Endometrium (tissue), 2 donors: ENCODE measurements at regions not wholly inside any gene's neighbourhood (a gene's known extent, or its start where the extent isn't known, plus 50 kb on each side); places are given as distances from the start of the nearest gene placed in this dataset.
A peak's percentile ranks its signal among the peaks of the same experiment; 100 is the strongest.

Experiments
- FAIRE-seq: peaks from 2 replicates; lab custom pipeline; 2012; peaks lifted over from hg19 to GRCh38; lab: Jason Lieb, UNC
- donor health status: control.
- donor health status: control.

DNA sequence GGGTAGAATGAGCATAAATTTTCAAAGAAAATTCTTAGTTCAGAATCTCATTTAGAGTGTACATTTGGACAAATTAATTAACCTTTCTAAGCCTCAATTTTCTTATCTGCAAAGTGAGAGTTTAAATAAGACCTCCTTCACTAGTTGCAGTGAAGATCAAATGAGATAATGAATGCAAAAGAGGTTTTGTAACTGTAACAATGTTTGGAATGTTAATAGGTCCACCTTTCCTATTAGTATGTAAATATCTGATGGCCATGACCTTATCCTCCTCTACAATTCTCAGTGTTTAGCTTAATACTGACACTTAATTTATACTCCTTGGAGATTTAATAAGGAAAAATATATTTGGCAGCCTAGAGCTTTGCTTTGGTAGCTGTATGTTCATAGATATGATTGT, 138.8 kb downstream of the GABRG1 start:
- no peak for FAIRE-seq

DNA sequence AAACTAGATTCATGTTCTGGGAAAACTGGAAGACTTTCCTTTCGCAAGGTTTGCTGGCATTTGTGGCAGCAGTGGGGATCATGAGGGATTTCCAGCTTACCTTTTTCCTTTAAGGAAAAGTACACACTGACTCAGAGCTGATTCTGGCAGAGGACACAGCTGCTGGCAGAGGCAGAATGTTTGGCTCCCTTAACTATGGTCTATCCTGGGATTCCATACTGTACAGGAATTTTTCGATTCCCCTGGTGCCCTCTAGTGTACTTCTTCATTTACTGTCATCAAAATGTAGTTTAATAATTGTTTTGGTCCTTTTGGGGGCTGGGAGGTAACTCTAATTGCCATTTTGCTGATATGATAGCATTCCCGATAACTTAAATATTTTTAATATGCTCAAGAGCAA, 152.7 kb downstream of the GABRG1 start:
- FAIRE-seq, result no peak

DNA sequence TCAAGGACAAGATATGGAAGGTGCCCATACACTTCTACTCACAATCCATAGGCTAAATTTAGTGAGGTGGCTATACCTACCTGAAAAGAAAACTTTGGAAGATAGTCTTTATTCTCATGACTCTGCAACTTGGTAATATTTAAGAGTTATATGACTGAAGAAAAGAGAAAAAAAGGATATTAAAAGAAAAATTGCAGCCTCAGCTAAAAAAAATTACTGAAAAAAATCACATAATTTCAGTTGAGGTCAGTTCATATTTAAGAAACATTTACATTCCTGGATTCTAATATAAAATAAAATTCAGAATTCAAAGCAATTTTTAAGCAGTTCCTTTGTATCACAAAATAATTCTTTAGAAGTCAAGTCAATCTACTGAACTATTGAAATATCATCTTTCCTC, 166.5 kb downstream of the GABRG1 start:
- FAIRE-seq, result no peak

DNA sequence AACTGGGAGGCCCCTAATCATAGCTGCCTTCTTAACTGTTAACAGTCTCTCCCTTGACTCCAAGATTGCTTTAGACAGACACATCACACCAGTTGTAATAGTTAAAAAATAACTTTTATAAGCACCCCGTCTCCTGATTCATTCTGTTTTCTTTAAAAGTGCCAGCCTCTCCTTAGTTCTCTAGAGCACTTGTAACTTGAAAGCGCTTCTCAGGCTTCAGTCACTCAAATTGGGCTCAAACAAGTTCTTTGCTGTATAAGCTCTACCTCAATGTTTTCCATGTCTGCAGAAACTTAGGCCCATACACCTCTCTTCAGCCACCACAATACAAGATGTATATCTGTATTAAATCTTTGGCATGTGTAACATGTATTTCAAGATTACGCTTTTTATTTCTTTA, 169.6 kb downstream of the GABRG1 start:
- FAIRE-seq, result no peak

DNA sequence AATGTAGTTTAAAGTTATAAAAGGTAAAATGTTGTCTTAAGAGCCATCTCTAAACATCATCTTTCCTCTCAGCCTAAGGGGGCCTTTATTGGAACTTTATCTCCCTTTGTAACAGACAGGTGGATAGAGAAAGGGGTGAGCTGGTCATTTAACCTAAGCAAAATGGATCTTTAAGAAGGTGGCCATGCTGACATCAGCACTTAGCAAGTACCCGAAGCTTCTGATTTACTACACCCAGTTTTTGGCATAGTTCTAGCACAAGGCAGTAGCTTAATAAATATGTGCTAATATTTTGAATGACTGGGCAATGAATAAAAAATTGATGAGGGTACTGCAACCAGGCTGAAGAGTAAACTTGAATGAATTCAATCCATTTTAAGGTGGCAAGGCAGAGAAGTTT, 172.7 kb downstream of the GABRG1 start:
- FAIRE-seq, result no peak

DNA sequence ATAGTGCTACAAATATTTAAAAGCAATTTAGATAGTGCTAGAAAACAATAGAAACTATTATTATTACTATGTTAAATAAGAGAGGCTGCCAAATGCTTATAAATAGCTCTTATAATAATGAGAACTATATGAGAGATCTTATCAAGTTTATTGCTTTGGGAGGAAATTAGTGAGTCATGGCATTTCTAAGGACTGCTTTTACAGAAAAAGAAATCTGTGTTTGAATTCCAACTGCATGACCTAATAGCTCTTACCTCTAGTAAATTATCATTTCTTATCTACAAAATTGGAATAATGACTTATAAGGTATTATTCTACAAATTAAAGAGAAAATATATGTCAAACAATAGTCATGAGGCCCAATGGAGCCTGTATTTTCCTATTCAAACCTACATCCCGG, 177.2 kb downstream of the GABRG1 start:
- FAIRE-seq, result no peak

DNA sequence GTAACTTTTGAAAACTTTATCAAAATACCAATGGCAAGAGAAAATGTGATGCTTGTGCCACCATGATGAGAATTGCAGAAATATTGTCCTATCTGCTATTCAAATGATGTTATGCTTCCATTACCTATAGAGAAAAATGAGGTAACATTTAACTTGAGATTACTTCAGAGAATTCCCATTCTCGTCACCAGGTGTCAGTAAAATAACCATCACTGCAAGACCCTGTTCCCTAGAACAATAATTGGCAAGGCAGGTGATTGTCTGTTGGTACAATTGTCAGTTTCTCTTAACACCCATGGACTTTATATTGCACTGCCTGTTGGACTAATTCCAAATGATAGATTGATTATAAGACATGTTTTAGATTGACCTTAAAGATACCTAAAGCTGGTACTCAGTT, 179.9 kb downstream of the GABRG1 start:
- FAIRE-seq, result no peak

DNA sequence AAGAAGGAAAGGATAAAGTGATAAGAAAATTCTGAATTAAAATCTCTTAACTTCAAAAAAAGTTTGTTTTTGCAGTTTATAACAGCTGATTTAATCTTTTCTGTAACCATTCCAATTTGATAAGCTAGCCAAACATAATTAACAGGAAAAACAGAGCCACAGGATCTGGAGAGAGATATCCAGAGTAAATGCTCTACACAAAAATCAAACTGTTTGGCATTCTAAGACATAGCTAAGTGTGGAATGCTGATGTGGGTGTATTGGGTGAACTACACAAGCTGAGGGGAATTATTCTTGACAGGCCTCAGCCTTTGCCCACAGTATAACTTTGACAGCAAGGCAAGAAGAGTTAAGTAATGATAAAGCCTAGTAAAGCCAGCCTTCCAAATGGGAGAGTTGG, 184.8 kb downstream of the GABRG1 start:
- FAIRE-seq, result no peak

DNA sequence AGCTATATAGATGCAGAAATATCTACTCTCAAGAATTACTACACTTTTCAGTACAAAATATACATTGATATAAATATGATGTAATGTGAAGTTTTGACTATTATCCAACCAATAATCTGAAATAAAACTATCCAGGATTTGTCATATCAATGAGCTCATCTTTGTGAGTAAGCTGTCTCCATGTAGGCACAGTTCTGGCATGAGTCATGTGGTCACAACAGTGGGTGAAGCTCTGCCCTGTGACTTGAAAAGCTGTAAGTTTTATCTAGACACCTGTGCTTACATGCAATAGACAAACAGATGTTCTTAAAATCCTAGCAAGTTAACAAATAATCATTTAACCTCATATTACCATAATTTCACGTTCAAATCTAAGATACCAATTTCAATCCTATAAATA, 192.7 kb downstream of the GABRG1 start:
- FAIRE-seq, result no peak

DNA sequence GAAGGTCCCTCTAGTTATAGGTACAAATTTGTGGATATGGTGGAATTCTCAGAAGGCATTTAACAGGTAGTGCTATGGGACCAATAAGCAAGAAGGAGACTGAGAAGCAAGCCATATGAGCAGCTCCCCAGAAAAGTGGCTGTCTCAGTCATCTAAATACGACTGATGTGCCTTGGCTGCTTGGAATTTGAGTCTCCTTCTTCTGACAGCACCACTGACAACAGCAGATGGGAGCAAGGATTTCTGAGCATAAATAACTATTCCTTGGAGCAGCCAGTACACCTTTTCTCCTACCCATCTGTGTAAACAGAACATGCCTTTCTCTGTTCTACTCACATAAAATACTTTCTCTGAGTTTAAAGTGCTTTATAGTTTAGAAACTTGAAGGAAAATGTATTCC, 196.2 kb downstream of the GABRG1 start:
- FAIRE-seq, result no peak

DNA sequence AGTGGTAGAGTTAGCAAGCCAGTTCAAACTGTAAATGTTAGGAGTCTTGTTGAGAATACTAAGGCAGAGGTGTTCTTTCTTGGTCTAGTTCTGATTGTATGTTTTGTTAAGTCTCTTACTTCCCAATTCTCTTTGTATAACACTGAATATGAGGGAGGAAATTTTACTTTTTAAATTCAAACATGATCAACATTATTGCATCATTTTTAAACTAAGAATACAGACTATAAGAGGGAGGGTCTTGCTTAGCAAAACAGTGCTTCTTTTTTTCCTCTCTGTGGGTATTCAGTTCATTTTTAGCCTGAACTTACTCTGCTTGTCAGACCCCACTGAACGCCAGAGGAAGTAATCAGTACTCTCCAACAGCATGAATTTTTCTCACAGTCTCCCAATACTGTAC, 198.0 kb downstream of the GABRG1 start:
- FAIRE-seq, result no peak

DNA sequence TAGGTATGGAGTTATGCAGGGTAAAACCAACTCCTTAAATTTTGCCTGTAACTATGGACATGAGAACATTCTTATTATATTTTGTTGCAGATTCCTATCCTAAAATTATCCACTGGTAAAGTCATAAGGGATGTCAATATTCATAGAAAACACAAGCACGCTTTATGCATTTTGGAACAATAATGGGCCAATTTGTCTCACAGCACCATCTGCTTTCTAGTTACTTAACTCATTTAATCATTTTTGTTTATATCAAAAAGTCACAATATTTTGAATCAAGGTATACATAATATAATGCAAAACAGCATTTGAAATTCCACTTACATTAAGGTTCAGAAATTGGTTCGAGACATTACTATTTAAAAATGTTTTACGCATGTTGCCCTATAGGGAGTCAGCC, 203.0 kb downstream of the GABRG1 start:
- no peak for FAIRE-seq

DNA sequence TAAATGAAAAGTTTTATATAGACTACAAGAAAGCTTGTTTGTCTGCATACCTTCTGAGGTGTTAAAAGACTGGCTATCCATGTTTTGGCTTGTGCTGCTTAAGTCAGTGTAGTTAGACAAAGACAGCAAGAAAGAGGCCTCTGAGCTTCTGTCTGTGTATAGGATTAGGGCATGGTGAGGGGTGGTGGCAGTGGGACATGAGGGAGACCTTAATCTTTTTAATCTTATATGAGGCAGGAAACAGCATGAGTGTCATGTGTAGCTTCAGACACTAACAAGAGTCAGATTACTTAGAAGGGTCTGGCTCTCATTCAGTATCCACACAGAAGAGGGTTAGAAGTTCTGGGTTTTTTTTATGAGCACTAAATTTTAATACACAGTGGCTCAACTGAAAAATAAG, 213.3 kb downstream of the GABRG1 start:
- no peak for FAIRE-seq

DNA sequence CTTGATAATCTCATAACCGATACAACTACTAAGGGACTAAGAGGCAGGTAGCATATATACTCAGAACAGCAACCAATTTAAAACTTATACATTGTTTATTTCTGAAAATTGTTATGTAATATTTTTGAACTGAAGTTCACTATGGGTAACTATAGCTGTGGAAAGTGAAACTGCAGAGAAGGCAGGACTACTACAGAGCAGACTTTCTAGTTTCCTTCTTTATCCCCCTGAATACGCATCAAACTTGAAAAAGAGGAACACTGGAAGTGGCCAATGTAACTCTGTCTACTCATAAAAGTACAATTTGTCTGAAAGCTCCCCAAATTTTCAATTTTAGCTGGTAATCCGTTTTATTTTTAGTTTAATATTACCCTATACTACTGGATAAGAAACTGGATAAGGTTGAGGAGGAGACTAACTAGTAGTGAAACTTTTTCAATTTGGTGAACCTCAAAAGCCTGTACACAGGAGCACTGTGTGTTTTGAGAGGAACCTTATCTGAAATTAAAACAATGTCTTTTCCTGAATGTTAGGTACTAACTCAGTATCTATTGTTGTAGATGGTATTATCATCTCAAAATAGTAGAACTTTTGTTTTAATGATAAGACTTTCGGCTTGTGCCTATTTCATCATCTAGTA, 225.8 kb downstream of the GABRG1 start:
- FAIRE-seq, result no peak

DNA sequence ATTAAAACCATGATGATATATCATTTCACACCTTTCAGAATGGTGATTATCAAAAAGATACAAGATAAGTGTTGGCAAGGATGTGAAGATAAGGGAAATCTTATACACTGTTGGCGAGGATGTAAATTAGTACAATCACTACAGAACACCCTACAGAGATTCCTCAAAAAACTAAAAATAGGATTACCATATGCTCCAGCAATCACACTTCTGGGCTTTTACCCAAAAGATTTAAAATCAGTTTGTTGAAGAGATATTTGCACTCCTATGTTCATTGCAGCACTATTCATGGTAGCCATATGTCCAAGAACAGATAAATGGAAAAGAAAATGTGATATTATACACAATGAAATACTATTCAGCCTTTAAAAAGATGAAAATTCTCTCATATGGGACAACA, 240.4 kb downstream of the GABRG1 start:
- FAIRE-seq, result no peak

DNA sequence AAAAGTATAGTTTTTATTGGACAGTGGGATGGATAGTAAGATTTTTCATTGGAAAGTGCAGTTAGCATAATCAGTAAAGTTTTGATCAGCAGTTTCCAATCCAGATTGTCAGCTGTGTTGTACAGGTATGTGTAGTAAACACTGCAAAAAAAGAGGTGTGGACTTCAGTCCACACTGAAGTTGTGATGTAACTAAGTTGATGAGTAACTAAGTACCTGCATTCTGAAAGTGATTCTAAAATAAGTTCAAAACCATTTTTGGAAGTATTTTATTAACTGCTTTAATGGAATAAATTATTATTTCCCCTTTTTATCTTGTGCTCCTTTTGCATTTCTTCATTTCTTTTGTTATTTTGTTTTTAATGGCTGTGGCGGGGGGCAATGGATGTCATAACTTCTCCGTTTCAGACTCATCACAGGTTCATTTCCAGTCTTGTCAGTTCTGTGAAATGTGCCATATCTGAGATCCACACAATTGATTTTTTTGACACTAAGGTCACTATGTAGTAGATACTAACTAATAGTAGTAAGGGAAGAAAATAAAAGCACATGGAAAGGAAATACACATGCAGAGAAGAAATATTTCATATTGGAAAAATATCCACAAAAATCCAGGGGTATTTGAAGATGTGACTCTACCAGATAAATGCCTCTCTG, 247.5 kb downstream of the GABRG1 start:
- no peak for FAIRE-seq

DNA sequence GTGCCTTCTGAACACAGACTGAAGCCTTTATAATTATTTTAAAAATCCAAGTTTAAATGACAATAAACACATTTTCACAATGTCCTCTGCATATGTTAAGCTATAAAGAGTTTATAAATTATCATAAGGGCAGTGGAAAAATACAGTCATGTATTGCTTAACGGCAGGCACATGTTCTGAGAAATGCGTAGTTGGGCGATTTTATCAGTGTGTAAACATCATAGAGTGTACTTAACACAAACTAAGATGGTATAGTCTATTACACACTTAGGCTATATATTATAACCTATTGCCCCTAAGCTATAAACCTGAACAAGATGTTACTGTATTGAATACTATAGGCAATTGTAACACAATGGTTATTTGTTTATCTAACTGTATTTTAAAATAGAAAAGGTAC, 254.7 kb downstream of the GABRG1 start:
- no peak for FAIRE-seq

DNA sequence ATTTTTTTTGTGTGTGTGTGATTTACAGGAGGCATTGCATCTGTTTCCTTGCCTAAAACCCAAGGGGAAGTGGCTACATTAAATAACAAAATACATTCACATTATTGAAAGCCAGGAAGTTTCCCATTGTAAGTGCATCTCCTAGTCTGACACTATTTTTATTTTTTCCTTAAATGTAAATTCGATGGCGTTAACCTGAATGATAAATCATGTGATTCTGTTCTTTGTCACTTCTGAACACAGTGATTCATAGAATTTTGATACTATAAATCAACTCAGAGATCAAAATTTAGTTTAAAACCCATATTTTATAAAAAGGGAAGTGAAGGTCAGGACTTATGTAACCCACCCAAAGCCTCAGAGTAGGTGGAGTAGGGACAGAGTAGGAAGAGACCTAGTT, 258.1 kb downstream of the GABRG1 start:
- no peak for FAIRE-seq

DNA sequence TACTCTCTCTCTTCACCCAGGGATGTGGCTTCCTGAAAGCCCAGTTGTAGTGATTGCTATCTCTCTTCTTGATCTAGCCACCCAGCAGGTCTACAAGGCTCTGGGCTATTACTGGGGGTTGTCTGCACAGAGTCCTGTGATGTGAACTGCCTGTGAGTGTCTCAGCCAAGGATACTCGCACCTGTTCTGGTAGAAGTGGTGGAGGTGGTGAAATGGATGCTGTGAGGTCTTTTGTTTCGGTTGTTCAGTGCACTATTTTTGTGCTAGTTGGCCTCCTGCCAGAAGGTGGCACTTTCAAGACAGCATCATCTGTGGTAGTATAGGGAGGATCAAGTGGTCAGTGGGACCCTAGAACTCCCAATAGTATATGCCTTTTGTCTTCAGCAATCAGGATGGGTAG, 268.0 kb downstream of the GABRG1 start:
- no peak for FAIRE-seq

DNA sequence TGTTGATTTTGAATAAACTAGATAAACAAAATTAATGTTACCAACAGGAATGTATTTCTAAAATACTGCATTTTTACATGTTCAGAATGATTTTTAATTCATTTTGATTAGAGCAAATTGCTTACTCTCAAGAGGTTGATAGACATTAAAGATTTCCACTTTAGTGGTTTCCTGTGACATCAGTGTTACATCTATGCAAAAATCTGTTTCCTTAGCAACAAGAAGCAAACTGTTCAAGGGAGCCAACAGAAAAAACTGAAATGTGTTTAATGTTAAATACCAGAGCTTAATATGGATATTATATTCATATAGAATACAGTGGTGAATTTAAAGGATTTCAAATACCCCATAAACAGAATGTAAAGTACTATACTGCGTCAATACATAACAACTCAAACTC, 277.8 kb downstream of the GABRG1 start:
- FAIRE-seq, result no peak

DNA sequence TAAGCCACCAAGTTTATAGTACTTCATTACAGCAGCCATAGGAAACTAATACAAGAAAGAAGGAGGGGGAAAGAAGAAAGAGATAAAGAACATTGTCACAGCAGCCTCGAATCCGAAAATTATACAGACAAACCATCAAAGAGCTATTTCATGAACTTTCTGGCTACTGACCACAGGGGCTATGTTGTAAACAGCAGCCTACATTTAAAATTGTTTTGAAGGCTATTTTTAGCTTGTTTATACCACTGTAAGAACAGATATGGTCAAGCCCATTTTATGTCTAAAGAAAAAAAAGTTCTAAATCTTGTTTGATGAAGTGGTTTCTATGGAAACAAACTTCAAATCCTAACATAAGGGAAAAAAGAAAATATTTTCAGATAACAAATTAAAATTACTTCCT, 282.1 kb downstream of the GABRG1 start:
- FAIRE-seq, result peak; percentile 54

DNA sequence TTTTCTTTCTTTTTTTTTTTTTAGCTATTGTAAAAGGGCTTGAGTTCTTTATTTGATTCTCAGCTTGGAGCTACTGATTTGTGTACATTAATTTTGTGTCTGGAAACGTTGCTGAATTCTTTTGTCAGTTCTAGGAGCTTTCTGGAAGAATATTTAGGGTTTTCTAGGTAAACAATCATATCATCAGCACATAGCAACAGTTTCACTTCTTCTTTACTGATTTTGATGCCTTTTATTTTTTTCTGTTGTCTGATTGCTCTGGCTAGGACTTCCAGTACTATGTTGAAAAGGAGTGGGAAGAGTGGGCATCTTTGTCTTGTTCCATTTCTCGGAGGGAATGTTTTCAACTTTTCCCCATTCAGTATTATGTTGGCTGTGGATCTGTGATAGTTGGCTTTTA, 292.2 kb downstream of the GABRG1 start:
- no peak for FAIRE-seq

DNA sequence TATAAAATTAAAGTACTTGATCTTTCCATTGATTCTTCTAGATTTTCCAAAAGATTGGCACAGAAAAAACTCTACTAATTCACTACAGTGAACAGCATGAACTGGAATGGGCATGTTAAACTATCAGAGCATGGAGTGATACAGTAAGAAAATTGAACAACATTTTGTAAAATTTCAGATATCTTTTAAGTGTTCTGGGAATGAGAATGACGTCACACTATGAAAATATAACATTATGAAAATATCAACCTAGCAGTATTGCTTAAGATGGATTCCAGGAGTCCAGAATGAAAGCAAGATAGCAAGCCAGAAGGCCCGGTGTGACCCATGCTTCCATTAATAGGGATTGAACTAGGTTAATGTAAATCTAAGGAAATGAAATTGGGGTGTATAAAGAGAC, 319.9 kb downstream of the GABRG1 start:
- no peak for FAIRE-seq

DNA sequence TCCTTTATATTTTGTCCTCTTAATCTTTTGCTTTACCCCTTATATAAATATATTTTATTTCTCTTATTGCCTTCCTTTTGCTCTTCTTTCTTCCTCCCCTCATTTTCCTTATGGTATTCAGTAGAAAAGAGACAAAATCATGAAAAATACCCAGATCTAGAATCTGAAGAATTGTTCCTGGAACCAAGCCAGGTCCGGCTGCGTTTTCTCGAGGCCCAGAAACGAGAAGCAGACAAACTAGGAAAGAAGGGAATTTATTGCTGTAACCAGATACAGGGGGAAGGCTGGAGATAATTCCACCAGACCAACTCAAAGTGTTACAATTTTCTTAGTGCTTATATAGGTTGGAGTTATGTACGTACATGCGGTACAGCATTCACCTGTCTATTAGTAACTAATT, 328.7 kb downstream of the GABRG1 start:
- no peak for FAIRE-seq

DNA sequence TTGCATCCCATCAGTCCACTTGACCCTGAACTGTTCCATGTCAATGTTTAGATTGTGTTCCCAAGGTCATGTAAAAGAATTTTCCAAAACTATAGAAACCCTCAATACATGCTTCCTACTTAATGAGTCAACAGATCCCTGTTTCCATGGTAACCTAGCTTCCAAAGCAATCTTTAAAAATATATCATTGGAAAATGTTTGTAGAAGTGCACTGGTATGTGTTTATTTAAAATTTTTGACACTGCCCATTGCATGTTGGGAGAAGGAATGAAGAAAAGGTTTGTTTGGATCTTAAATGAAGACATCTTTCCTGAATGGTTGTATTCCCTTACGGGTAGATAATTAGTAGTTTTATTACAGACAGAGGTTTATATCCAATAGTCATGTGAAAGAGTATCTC, 345.3 kb downstream of the GABRG1 start:
- FAIRE-seq, result no peak
